SK-N-SH treated with all-trans-retinoic acid at 6 μM for 48 hours (cell line): ENCODE measurements at regions not wholly inside any gene's neighbourhood (a gene's known extent, or its start where the extent isn't known, plus 50 kb on each side); places are given as distances from the start of the nearest gene placed in this dataset.

Source experiments
- ARNTL ChIP-seq: fragments of 450-650 bp; formaldehyde crosslinking; IDR thresholded peaks from 2 replicates; pipeline ENCODE4 v1.5.0; 2020; ENCODE audit warnings: low read depth, mild to moderate bottlenecking, moderate library complexity, borderline replicate concordance
- CREB5 ChIP-seq: fragments of 250-450 bp; sonication (Bioruptor Pico); IDR thresholded peaks from 2 replicates; pipeline ENCODE4 v1.5.1; 2020; ENCODE audit warnings: low read depth, mild to moderate bottlenecking, moderate library complexity
- ESRRG ChIP-seq: fragments of 250-450 bp; sonication (Bioruptor Pico); IDR thresholded peaks from 2 replicates; pipeline ENCODE4 v1.6.1; 2021; ENCODE audit warnings: mild to moderate bottlenecking
- GLIS3 ChIP-seq: fragments of 250-450 bp; sonication (Bioruptor Pico); IDR thresholded peaks from 2 replicates; pipeline ENCODE4 v1.5.0; 2020; ENCODE audit warnings: mild to moderate bottlenecking, moderate library complexity
- OSR1 ChIP-seq: fragments of 250-450 bp; sonication (Bioruptor Pico); IDR thresholded peaks from 2 replicates; pipeline ENCODE4 v1.8.0; 2022; ENCODE audit warnings: moderate library complexity, mild to moderate bottlenecking, inconsistent platforms
- PATZ1 ChIP-seq: fragments of 250-450 bp; sonication (Bioruptor Pico); IDR thresholded peaks from 2 replicates; pipeline ENCODE4 v1.8.0; 2020; ENCODE audit warnings: mild to moderate bottlenecking, moderate library complexity, borderline replicate concordance
- POU6F1 ChIP-seq: fragments of 250-450 bp; sonication (Bioruptor Pico); IDR thresholded peaks from 2 replicates; pipeline ENCODE4 v1.8.0; 2021; ENCODE audit warnings: low read depth, mild to moderate bottlenecking, moderate library complexity, borderline replicate concordance
- PPARA ChIP-seq: fragments of 250-450 bp; sonication (Bioruptor Pico); IDR thresholded peaks from 2 replicates; pipeline ENCODE4 v1.5.0; 2020; ENCODE audit warnings: mild to moderate bottlenecking, borderline replicate concordance
- RARB ChIP-seq: fragments of 250-450 bp; sonication (Bioruptor Pico); IDR thresholded peaks from 2 replicates; pipeline ENCODE4 v1.8.0; 2021; ENCODE audit warnings: mild to moderate bottlenecking, moderate library complexity
- TCF4 ChIP-seq: fragments of 250-450 bp; sonication (Bioruptor Pico); IDR thresholded peaks from 2 replicates; pipeline ENCODE4 v1.8.0; 2021; ENCODE audit warnings: mild to moderate bottlenecking, moderate library complexity, borderline replicate concordance
- TSHZ2 ChIP-seq: fragments of 250-450 bp; sonication (Bioruptor Pico); IDR thresholded peaks from 2 replicates; pipeline ENCODE4 v1.5.0; 2020; ENCODE audit warnings: mild to moderate bottlenecking, moderate library complexity
- ZFP3 ChIP-seq: fragments of 250-450 bp; sonication (Bioruptor Pico); IDR thresholded peaks from 2 replicates; pipeline ENCODE4 v1.5.0; 2020; ENCODE audit warnings: mild to moderate bottlenecking, moderate library complexity
- ZFP30 ChIP-seq: fragments of 450-650 bp; formaldehyde crosslinking; IDR thresholded peaks from 2 replicates; pipeline ENCODE4 v1.5.0; 2022; ENCODE audit warnings: mild to moderate bottlenecking, moderate library complexity
- ZNF565 ChIP-seq: fragments of 450-650 bp; formaldehyde crosslinking; conservative IDR thresholded peaks from 2 replicates; pipeline ENCODE4 v1.5.0; 2020; ENCODE audit warnings: low read depth, mild to moderate bottlenecking, moderate library complexity

GRCh38 chr3:59253523-59253922, 203.7 kb upstream of the CFAP20DC start:
- TF ChIP-seq GLIS3 (no peak), ESRRG (CRISPR knock-in tag) (no peak), TSHZ2 (CRISPR knock-in tag) (no peak), POU6F1 (CRISPR knock-in tag) (no peak), ZFP30 (no peak), PATZ1 (no peak), ARNTL (CRISPR knock-in tag) (no peak), TCF4 (no peak), ZFP3 (no peak), CREB5 (CRISPR knock-in tag) (no peak), OSR1 (CRISPR knock-in tag) (no peak), PPARA (CRISPR knock-in tag) (no peak), RARB (CRISPR knock-in tag) (no peak), ZNF565 (CRISPR knock-in tag) (no peak)
